Embryonic facial prominence (tissue), 1 donor: ENCODE measurements at regions not wholly inside any gene's neighbourhood (a gene's known extent, or its start where the extent isn't known, plus 50 kb on each side); places are given as distances from the start of the nearest gene placed in this dataset.

Source experiments
- DNase-seq: peaks from one replicate; pipeline ENCODE4 v3.0.0-alpha.2; 2016; ENCODE audit errors: extremely low spot score

DNA sequence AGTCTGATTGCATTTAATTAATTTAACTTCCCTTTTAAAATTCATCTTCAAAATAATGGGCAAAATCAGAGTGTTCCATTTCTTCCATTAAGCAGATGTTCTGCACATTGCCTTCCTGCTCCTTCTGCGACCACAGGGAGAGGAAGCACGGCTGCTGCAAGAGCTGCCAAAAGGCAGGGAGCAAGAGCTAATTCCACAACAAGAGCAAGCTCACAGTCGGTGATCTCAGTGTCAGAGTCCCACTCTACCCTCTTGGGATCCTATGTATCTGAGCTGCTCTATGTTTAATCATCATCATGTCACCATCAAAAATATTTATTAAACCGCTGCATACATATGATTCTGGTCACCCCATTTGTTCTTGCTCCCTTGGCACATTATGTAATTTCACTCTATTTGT lies 255.3 kb upstream of the CAMK1G start:
- no peak for DNase-seq

GRCh38 chr1:209335178-209335577 lies 248.3 kb upstream of the CAMK1G start:
- DNase-seq: no peak

- DNase-seq: no peak
Observed at GRCh38 chr1:209341146-209341545, 242.4 kb upstream of the CAMK1G start.

DNA sequence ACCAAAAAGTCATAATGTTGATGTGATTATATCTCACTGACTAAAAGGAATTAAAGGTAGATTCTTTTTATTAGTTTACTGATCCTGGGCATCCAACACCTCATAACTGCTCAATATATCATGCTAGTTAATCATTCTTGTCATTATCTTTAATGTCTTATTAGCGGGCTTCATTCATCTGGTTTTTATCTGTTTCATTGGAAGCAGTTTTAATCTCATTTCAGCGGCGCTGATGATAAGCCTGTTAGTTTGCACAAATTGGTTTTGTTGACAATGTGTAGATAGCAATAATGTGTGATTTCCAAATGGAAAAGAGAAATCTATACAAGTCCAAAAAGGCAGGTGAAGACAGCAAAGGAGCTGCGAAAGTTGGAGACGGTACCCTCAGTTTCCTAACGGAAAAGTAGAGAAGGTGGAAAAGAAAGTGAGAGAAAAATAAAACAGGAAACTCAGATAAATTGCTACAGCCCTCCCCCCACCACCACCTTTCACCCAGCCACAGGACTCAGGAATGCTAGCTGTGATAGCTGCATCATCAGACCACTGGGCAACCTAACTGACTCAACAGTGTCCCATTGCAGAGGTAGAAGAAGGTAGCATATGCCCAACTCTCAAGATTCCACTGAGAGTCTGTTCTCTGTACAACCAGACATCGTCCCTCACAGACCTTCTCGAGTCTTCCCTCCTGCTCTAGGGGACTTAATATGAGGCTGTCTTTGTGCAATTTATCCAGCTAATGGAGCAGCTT lies 241.7 kb upstream of the CAMK1G start:
- no peak for DNase-seq

DNA sequence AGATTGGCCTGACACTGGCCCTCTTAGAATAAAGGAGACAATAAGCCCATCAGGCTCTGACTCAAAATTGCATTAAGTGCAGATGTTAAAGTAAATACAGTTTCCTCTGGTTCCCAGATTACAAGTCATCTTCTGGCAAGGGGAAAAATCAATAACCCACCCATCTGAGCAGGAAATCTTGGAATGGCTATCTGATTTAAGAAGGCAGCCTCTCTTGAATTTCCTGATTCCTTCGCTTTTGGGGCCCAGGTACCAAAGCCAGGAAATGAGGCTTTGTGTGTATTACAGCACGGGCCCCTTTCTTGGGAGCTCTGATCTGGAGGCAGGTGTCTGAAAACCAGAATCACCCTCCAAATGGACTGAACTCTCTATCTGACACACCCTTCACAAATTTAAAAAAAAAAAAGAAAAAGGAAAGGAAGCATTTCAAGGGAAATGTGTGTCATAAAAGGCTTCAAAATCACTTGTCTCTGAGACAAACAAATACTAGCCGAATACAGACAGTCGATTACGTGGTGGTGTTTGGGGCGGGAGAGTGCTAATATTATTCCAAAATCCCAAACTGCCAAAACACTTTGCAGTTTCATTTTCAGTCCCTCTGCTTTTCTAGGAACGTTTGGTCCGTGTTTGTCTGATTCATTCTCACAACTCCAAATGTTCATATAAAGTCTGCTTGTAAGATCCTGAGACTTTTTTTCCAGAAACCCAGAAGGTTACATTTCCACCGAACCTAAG lies 240.9 kb upstream of the CAMK1G start:
- no peak for DNase-seq

DNA sequence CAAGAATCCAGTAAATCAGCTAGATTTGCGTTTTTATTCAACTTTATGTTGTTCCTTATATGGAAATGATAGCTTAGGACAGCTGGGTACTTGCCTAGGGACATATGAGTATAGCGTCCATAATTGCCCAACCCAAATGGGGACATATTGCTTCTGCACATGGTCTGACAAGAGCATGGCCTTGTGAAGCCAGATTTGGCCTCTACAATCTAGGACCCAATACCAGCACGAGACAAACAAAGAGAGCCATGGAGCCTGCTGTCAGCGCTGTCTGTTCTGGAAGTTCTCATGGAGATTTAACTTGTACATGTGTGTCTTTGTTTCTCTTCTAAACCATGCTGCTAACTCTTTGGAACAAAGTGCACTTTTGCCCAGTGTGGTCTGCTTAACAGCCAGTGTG lies 240.0 kb upstream of the CAMK1G start:
- DNase-seq: no peak

GRCh38 chr1:209344156-209344555 lies 239.4 kb upstream of the CAMK1G start:
- DNase-seq: no peak

GRCh38 chr1:209349363-209350308 lies 233.9 kb upstream of the CAMK1G start:
- no peak for DNase-seq

GRCh38 chr1:209353053-209353452 lies 230.5 kb upstream of the CAMK1G start:
- DNase-seq: no peak

DNA sequence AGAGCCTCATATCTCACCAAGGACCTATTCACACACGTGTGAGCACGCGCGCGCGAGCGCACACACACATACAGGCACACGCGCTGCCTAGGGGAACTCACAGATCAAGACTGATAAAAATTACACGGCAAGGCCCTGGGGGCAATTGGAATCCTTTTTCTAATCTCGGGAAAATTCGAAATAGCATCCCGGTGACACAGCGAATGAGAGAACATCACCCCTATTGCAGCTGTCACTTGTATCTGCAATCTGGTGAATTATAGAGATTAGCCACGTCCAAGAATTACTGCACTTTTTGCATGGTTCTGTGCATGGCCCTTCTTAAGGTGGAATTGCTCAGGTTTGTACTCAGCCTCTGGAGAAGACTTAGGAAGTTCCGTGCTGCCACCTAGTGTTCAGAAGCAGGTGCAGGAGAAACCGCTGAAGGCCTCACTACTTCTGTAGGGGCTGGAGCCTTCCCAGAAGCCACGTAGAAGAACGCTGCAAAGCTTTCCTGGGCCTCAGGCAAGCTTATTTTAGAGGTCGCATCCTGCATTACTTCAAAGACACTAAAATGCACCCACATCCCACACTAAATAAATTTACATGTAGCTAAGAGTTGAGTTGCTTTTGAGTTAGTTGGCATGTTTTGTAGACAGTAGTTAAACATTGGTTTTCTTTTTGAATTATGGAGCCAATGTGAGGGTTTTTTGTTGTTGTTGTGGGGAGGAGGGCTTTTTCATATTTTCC lies 229.2 kb upstream of the CAMK1G start:
- DNase-seq: peak; percentile 83

DNA sequence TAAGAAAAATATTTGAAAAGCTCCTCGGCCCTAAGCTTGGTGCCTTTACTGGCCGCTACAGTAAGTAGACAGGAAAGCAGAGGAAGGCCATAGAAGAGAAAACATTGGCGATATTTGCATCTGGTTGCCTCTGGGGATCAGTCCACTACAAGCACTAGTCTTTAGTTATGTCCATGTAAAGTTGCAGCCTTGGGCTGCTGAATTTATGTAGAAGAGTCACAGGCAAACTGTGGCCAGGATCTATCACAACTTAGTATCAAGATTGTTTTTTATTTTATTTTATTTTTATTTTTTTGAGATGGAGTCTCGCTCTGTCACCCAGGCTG lies 228.7 kb upstream of the CAMK1G start:
- DNase-seq: no peak

DNA sequence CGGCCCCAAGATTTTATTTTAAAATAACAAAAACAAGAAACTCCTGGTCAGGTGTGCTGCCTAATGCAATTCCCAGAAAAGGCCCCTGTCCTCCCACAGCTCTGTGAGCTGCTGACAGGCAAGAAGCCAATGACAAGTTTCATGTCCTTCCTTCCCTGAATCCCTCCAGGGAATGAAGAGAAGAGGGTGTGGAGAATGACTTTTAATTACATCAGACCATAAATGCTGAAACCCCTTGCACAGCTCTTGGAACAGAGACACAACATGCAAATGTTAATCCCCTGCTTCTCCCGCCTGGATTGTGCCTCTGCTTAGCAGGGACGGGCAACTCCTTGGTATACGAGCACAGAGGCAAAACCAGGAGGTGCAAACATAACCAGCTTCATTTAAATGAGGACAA lies 228.1 kb upstream of the CAMK1G start:
- DNase-seq: no peak

DNA sequence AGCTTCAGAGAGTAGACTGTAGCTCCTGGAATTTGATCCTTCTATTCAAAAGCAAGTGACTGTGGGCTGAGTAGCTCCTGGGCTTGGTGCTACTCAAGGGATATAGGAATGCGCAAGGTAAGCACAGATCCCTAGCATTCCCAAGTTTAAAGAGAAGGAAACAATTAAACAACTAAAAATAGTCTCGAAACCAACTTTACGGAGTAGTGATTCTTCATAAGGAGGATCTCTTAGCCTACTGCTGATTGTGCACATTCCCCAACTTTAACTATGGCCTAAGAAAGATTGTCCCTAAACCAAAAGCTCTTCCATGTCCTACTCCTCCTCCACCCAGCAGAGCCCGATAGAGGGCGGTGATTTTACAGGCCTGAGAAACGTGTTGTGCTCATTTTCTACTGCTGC lies 226.5 kb upstream of the CAMK1G start:
- no peak for DNase-seq

DNA sequence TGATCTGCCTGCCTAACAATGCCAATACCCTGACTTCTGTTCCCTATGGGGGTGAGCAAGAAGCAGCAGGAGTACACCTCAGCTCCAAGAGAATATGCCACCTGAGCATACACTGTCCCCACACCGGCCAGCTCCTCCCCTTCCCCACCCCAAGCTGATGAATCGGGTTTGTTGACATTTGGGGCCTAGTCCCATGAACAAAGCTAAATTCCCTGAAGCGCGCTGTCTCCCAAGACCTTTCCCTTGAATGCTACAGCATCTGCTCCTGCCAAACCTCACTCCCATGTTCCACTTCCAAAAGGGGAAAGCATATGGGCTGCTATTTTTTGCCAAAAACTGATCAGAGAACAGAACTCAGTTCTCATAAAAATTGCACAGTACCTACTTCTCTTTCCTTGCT lies 220.4 kb upstream of the CAMK1G start:
- no peak for DNase-seq

DNA sequence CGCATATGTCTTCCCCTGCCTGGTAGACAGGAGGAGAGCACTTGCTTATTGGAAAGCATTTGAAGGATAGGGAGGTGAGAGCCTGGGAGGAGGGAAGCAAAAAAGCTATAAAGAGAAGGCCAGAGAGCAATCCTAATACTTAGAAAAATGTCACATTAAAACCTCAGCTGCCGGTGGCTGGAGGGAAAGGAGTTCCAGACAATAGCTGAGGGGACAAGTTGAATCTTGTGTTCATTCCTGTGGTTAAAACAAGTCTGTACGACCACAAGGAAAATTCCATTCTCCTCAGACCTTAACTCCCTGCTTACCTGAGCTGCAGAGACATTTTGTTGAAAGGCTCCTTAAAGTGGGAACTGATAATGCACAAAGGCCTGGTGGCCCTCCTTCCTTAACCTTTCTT lies 218.8 kb upstream of the CAMK1G start:
- DNase-seq: peak; percentile 70

DNA sequence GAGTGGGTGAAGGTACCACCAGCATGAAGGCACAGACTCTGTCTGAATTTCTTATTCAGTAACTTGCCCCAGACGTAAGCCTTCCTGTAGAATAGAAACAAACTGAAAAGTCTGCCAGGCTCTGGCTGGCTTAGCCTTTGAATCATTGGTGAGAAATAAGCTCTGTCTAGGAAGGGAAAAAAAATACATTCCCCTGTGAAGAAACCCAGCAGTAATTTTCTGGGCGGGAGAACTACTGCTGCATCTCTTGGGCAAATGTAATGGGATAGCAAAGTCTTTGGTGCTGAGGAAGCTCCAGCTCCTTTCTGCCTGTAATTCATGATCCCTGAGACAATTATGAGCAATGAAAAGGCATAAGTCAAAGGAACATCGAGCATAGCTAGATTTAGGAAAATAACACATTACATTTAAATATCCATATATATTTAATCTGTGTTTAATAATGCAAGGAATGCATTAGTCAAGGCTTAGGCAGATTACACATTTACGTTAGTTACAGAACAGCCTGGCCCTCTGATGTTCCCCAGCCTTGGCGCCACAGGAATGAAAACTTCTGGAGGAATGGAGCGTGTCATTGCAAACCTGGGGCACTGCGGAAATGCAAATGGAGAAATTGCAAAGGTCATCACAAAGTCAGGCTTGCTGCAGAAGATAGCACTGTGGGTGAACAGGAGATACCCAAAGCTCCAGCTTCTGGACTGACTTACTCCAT lies 216.3 kb upstream of the CAMK1G start:
- no peak for DNase-seq

GRCh38 chr1:209368864-209369598 lies 214.5 kb upstream of the CAMK1G start:
- peak; percentile 29 for DNase-seq

- DNase-seq: no peak
Observed at GRCh38 chr1:209370241-209370995, 213.1 kb upstream of the CAMK1G start.

- DNase-seq: no peak
Observed at GRCh38 chr1:209375097-209375496, 208.4 kb upstream of the CAMK1G start.
